GM12892 (cell line): ENCODE measurements at regions not wholly inside any gene's neighbourhood (a gene's known extent, or its start where the extent isn't known, plus 50 kb on each side); places are given as distances from the start of the nearest gene placed in this dataset.

ENCODE experiments used
- POLR2A ChIP-seq: IDR thresholded peaks from 2 replicates; pipeline ENCODE4 v1.6.1; 2011; ENCODE audit warnings: low read depth, low read length, control low read depth
- POLR2AphosphoS5 ChIP-seq: IDR thresholded peaks from 2 replicates; pipeline ENCODE4 v1.6.1; 2011; ENCODE audit warnings: low read depth, low read length, control low read depth

- TF ChIP-seq POLR2A (no peak), POLR2AphosphoS5 (no peak)
These were observed 781.8 kb upstream of the AUTS2 start for GRCh38 chr7:68816491-68816890.
